ENCODE measurements at regions not wholly inside any gene's neighbourhood (a gene's known extent, or its start where the extent isn't known, plus 50 kb on each side); places are given as distances from the start of the nearest gene placed in this dataset.
A peak's percentile ranks its signal among the peaks of the same experiment; 100 is the strongest.
"Not testable (repeated sequence)": the region's sequence is repeated elsewhere in the genome, so short reads cannot be mapped to it uniquely, and the experiment has no call there.

DNA sequence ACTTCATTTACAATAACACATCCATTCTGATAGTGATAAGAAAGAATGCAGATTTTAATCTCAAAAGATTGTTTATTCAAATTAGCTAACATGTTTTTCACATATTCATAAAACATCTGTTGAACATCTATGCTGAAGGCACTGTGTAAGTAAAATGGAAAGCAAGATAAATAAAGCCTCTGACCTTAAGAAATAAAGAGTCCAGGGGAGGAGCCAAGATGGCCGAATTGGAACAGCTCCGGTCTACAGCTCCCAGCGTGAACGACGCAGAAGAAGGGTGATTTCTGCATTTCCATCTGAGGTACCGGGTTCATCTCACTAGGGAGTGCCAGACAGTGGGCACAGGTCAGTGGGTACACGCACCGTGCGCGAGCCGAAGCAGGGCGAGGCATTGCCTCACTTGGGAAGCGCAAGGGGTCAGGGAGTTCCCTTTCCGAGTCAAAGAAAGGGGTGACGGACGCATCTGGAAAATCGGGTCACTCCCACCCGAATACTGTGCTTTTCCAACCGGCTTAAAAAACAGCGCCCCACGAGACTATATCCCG, 336.5 kb downstream of the CETN3 start:
- H3K4me1 Mint-ChIP-seq (ENCODE audit: low read depth); H3K27me3 Mint-ChIP-seq; intact Hi-C loops (cut with micrococcal nuclease); H3K4me3 Mint-ChIP-seq; H3K9me3 Mint-ChIP-seq; H3K36me3 Mint-ChIP-seq (ENCODE audit: low read depth); H3K27ac Mint-ChIP-seq: not testable (repeated sequence)

GRCh38 chr5:90071656-90072055, 337.9 kb downstream of the CETN3 start:
- H3K4me3 Mint-ChIP-seq: no peak overlapping the region
- intact Hi-C loops (cut with micrococcal nuclease): no loop called here
- H3K27me3 Mint-ChIP-seq: no peaks in the 10 kb centered on the region
- no peaks in the 10 kb centered on the region for H3K36me3 Mint-ChIP-seq (ENCODE audit: low read depth)
- H3K27ac Mint-ChIP-seq: no peak overlapping the region
- peaks cover 9% of the 10 kb centered on the region for H3K9me3 Mint-ChIP-seq
- no peaks in the 10 kb centered on the region for H3K4me1 Mint-ChIP-seq (ENCODE audit: low read depth)

DNA sequence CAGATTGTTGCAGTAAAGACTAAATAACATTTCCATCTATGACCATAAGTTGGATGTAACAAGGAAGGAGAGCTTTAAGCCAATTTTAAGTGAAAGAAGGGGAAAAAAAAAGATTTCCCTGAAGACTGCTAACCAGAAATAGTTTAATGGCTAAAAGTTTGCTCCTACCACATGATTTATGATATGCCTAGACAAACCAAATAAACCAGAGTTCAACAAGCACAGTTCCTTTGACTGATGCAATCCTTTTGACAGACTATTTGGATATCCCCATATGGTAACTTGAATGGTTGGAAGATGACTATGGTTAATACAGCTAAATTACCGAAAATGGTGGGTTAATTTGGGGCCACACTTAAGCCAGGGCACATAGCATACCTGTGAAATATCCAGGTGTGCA, 338.5 kb downstream of the CETN3 start:
- Mint-ChIP-seq H3K27me3 (no peaks in the 10 kb centered on the region), H3K36me3 (ENCODE audit: low read depth) (no peaks in the 10 kb centered on the region), H3K4me3 (no peak overlapping the region), H3K4me1 (ENCODE audit: low read depth) (no peaks in the 10 kb centered on the region), H3K9me3 (peaks cover 9% of the 10 kb centered on the region), H3K27ac (no peak overlapping the region)
- intact Hi-C loops (cut with micrococcal nuclease): no loop called here

- Mint-ChIP-seq H3K4me3 (no peak overlapping the region), H3K4me1 (ENCODE audit: low read depth) (no peaks in the 10 kb centered on the region), H3K36me3 (ENCODE audit: low read depth) (no peaks in the 10 kb centered on the region)
Observed at GRCh38 chr5:90066920-90067319, 342.6 kb downstream of the CETN3 start.

DNA sequence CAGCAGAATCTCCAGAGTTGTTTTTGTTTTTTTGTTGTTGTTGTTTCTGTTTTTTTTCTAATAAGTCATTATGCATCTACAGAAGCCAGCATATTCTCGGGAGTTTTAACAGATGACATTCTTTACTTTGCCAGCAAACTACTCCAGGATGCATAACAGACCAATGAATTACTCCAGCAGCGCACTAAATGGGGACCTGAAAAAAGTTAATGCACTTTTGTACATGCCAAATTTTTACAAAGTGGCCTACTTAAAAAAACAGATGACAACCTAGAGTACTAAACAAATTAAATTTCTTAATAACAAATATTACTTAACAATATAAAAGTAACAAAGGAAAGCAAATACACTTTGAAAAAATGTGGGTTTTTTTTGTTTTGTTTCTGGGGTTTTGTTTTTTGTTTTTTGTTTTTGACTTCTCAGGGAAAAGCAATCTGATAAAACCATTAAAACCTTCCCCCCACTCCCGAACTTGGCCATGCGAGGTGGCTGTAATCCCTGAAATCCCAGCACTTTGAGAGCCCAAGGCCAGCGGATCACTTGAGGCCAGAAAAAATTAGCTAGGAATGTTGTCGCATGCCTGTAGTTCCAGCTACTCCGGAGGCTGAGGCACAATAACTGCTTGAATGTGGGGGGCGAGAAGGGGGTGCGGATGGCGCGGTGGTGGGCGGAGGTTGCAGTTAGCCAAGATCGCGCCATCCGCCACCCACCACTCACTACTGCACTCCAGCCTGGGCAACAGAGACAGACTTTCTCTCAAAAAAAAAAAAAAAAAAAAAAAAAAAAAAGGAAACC, 352.4 kb downstream of the CETN3 start:
- Mint-ChIP-seq H3K4me3 (no peak overlapping the region), H3K4me1 (ENCODE audit: low read depth) (no peaks in the 10 kb centered on the region), H3K27me3 (no peaks in the 10 kb centered on the region), H3K27ac (no peak overlapping the region), H3K36me3 (ENCODE audit: low read depth) (no peaks in the 10 kb centered on the region), H3K9me3 (no peaks in the 10 kb centered on the region)
- intact Hi-C loops (cut with micrococcal nuclease): no loop called here

More at GRCh38 chr5:90066920-90067319, 342.6 kb downstream of the CETN3 start:
- Mint-ChIP-seq H3K27ac (no peak overlapping the region), H3K9me3 (no peaks in the 10 kb centered on the region), H3K27me3 (no peaks in the 10 kb centered on the region)
- intact Hi-C loops (cut with micrococcal nuclease): no loop called here

- H3K9me3 Mint-ChIP-seq: no peaks in the 10 kb centered on the region
- no peak overlapping the region for H3K27ac Mint-ChIP-seq
- no peak overlapping the region for H3K4me3 Mint-ChIP-seq
- no peaks in the 10 kb centered on the region for H3K4me1 Mint-ChIP-seq (ENCODE audit: low read depth)
- no peaks in the 10 kb centered on the region for H3K36me3 Mint-ChIP-seq (ENCODE audit: low read depth)
- intact Hi-C loops (cut with micrococcal nuclease): no loop called here
- H3K27me3 Mint-ChIP-seq: no peaks in the 10 kb centered on the region
Observed at GRCh38 chr5:90055831-90056328, 353.7 kb downstream of the CETN3 start.

DNA sequence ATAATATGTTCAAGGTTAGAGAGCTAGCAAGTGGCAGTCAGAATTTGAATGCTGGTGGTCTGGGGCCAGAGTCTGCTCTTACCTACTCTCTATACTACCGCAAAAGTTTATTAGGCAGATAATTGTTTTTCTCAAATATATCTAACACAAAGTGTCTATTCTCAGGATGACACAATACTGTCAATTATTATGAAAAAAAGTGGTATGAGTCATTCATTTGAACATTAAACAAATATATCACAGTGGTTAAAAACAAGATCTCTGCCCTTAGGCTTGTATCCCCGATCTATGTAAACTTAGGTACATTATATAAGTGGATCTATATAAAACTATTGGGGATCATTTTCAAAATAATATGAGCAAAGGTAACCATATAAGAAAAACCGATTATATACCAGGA, 354.9 kb downstream of the CETN3 start:
- Mint-ChIP-seq H3K27ac (no peak overlapping the region), H3K4me1 (ENCODE audit: low read depth) (no peaks in the 10 kb centered on the region), H3K4me3 (no peak overlapping the region), H3K27me3 (no peaks in the 10 kb centered on the region), H3K9me3 (no peaks in the 10 kb centered on the region), H3K36me3 (ENCODE audit: low read depth) (no peaks in the 10 kb centered on the region)
- intact Hi-C loops (cut with micrococcal nuclease): no loop called here

DNA sequence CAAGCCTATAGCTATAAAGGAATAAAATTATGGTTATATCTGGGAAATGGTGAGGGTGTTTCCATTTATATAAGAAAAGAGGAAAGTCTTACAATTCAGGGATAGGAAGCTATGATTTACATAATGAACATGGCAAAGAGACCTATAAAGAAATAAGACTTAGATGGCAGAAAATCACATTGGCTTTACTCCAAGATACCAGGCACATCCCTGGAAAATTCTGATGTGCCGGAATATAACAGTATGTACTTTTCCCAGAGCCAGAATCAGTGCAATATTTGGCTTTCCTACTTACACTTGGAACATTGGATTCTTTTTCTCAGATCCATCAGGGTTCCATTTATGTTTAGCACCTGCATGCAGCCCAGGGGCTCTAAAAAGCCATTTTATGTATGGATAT, 357.8 kb downstream of the CETN3 start:
- H3K27me3 Mint-ChIP-seq: no peaks in the 10 kb centered on the region
- H3K4me3 Mint-ChIP-seq: no peak overlapping the region
- H3K9me3 Mint-ChIP-seq: peaks cover 5% of the 10 kb centered on the region
- no peak overlapping the region for H3K27ac Mint-ChIP-seq
- H3K4me1 Mint-ChIP-seq (ENCODE audit: low read depth): no peaks in the 10 kb centered on the region
- intact Hi-C loops (cut with micrococcal nuclease): no loop called here
- H3K36me3 Mint-ChIP-seq (ENCODE audit: low read depth): no peaks in the 10 kb centered on the region

DNA sequence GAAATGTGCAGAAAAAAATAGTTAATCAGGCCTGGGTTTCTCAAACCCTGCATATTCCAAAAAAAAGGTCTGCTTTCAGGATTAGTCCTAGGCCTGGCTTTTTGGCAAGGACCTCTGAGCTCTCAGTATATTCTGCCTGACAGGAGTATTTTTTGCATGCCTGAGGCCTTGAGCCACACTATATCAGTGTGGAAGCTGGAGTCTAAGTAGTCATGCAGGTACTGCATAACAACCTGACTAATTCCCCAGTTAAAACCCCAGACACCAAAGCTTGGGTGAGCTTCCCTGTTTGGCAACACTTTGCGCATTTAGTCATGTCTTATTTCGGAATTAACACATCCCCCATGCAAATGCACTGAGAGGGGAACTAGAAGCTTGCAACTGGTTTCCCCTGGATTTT, 359.5 kb downstream of the CETN3 start:
- H3K36me3 Mint-ChIP-seq (ENCODE audit: low read depth): no peaks in the 10 kb centered on the region
- no peak overlapping the region for H3K27ac Mint-ChIP-seq
- H3K9me3 Mint-ChIP-seq: peaks cover 12% of the 10 kb centered on the region
- intact Hi-C loops (cut with micrococcal nuclease): no loop called here
- no peaks in the 10 kb centered on the region for H3K27me3 Mint-ChIP-seq
- no peak overlapping the region for H3K4me3 Mint-ChIP-seq
- H3K4me1 Mint-ChIP-seq (ENCODE audit: low read depth): no peaks in the 10 kb centered on the region

DNA sequence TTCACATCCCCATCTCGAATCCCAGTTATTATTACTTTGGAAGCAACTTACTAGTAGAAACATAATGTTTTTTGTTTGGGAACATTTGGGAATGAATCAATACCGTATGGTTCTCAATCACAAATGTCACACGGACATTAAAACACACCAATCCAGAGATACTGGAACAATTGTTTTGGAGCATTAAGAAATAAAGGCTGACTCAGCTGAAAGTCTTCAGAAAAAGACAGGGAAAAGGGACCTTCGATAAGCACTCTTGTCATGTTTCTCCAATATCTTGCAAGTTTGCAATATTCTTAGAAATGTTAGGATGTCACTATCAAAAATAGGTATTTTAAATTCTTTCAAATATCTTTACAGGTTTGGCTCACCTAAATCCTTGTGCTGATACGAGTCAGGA, 362.4 kb downstream of the CETN3 start:
- H3K4me3 Mint-ChIP-seq: no peak overlapping the region
- intact Hi-C loops (cut with micrococcal nuclease): no loop called here
- H3K9me3 Mint-ChIP-seq: peaks cover 42% of the 10 kb centered on the region
- no peak overlapping the region for H3K27ac Mint-ChIP-seq
- no peaks in the 10 kb centered on the region for H3K36me3 Mint-ChIP-seq (ENCODE audit: low read depth)
- no peaks in the 10 kb centered on the region for H3K4me1 Mint-ChIP-seq (ENCODE audit: low read depth)
- H3K27me3 Mint-ChIP-seq: no peaks in the 10 kb centered on the region

DNA sequence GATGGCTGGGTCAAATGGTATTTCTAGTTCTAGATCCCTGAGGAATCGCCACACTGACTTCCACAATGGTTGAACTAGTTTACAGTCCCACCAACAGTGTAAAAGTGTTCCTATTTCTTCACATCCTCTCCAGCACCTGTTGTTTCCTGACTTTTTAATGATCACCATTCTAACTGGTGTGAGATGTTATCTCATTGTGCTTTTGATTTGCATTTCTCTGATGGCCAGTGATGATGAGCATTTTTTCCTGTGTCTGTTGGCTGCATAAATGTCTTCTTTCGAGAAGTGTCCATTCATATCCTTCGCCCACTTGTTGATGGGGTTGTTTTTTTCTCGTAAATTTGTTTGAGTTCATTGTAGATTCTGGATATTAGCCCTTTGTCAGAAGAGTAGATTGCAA, 369.5 kb downstream of the CETN3 start:
- H3K4me1 Mint-ChIP-seq (ENCODE audit: low read depth); H3K27me3 Mint-ChIP-seq; H3K27ac Mint-ChIP-seq; H3K4me3 Mint-ChIP-seq; intact Hi-C loops (cut with micrococcal nuclease); H3K36me3 Mint-ChIP-seq (ENCODE audit: low read depth): not testable (repeated sequence)
- H3K9me3 Mint-ChIP-seq: peaks cover 36% of the 10 kb centered on the region

DNA sequence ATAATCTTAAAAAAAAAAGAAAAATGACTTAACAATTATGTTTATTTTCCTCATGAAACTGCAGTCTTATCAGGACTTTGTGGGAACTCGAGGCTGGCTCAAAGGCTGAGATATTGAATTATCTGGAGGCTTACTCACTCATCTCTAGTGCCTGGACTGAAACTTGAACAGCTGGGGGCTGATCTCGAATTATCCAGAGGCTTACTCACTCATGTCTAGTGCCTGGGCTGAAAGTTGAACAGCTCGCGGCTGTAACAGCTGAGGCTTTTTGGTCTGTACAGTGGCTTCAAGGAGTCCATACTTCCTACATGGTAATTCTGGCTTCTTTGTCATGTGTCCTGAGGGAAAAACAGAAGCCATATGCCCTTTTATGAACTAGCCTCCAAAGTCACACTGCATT, 371.9 kb downstream of the CETN3 start:
- Mint-ChIP-seq H3K4me3 (no peak overlapping the region), H3K4me1 (ENCODE audit: low read depth) (no peaks in the 10 kb centered on the region), H3K27me3 (no peaks in the 10 kb centered on the region), H3K27ac (no peak overlapping the region), H3K9me3 (peaks cover 34% of the 10 kb centered on the region), H3K36me3 (ENCODE audit: low read depth) (no peaks in the 10 kb centered on the region)
- intact Hi-C loops (cut with micrococcal nuclease): no loop called here

GRCh38 chr5:90022711-90023053, 386.9 kb downstream of the CETN3 start:
- Mint-ChIP-seq H3K4me1 (ENCODE audit: low read depth) (peaks cover 17% of the 10 kb centered on the region), H3K27me3 (no peaks in the 10 kb centered on the region), H3K9me3 (no peaks in the 10 kb centered on the region), H3K27ac (peak overlapping the region; percentile 62), H3K36me3 (ENCODE audit: low read depth) (no peaks in the 10 kb centered on the region), H3K4me3 (no peak overlapping the region)
- intact Hi-C loops (cut with micrococcal nuclease): loop anchor here (10.0 kb wide), 1 partner anchor 1288 kb away; no protein-coding TSS in a partner anchor

DNA sequence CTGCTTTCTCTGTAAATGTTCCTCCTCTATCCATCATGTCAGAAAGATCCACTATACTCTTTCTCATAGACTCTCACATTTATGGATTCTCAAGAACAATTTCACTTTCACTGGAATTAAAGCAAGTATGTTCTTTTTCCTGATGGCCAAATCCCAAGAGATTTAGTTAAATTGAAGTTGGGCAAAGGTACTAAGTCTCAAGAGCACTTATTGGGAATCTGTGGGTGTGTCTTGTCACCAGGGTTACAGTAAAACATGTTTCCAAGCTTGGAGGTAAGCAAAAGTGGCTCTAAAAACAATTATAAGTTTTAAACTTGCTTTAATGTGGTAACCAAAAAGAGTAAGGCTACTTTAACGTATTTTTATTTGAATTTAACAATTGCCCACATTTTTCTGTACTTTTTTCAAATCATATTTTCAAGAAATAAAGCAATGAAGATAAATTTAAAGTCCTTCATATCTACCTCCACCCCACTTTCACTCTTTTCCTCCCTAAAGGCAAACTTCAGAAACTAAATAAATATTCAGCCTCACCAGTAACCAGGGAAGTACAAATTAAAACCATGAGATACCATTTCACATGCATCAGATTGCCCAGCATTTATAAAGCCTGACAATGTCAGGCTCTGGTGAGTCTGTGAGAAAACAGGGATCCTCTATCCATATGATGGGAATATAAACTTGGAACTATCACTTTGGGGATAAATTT, 387.4 kb downstream of the CETN3 start:
- intact Hi-C loops (cut with micrococcal nuclease): loop anchor here (10.0 kb wide), 1 partner anchor 1287 kb away; no protein-coding TSS in a partner anchor
- peak overlapping the region; percentile 62 for H3K27ac Mint-ChIP-seq
- no peaks in the 10 kb centered on the region for H3K27me3 Mint-ChIP-seq

More for the DNA sequence above, 387.4 kb downstream of the CETN3 start:
- Mint-ChIP-seq H3K9me3 (no peaks in the 10 kb centered on the region), H3K4me1 (ENCODE audit: low read depth) (peaks cover 17% of the 10 kb centered on the region), H3K36me3 (ENCODE audit: low read depth) (no peaks in the 10 kb centered on the region), H3K4me3 (no peak overlapping the region)
